ENCODE measurements at regions not wholly inside any gene's neighbourhood (a gene's known extent, or its start where the extent isn't known, plus 50 kb on each side); places are given as distances from the start of the nearest gene placed in this dataset.

DNA sequence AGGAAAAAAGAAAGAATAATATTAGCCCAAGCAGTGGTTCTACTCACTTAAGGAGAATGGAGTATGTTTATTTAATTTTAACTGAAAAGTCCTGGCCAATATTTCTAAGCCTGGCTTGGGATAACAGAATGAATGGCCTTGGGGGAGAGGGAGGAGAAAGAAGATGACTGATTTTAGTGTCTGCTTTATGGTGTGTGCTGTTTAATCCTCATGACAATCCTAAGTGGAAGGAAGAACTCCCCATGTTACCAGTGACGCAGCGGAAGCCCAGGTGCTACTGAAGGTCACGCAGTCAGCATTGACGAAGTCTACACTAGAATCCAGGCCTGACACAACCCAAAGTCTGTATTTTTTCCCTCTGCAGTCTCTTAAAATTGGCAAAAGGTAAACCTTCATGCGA is 50.5 kb downstream of the PALM2AKAP2 start:
- TF ChIP-seq, protein P1, sequence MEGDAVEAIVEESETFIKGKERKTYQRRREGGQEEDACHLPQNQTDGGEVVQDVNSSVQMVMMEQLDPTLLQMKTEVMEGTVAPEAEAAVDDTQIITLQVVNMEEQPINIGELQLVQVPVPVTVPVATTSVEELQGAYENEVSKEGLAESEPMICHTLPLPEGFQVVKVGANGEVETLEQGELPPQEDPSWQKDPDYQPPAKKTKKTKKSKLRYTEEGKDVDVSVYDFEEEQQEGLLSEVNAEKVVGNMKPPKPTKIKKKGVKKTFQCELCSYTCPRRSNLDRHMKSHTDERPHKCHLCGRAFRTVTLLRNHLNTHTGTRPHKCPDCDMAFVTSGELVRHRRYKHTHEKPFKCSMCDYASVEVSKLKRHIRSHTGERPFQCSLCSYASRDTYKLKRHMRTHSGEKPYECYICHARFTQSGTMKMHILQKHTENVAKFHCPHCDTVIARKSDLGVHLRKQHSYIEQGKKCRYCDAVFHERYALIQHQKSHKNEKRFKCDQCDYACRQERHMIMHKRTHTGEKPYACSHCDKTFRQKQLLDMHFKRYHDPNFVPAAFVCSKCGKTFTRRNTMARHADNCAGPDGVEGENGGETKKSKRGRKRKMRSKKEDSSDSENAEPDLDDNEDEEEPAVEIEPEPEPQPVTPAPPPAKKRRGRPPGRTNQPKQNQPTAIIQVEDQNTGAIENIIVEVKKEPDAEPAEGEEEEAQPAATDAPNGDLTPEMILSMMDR (IDR thresholded peaks at IDR 0.05; ENCODE audit: insufficient read depth, low read length, poor library complexity, severe bottlenecking) = no peak
- Histone ChIP-seq H3K27me3 (ENCODE audit: control insufficient read depth, insufficient read depth, low read length) (no peaks in the 10 kb centered on the region), H3K4me3 (ENCODE audit: low read depth, low read length) (no peak overlapping the region), H3K36me3 (ENCODE audit: control insufficient read depth, insufficient read depth, low read length) (no peaks in the 10 kb centered on the region)
- DNase-seq (ENCODE audit: low read depth) = no peak

DNA sequence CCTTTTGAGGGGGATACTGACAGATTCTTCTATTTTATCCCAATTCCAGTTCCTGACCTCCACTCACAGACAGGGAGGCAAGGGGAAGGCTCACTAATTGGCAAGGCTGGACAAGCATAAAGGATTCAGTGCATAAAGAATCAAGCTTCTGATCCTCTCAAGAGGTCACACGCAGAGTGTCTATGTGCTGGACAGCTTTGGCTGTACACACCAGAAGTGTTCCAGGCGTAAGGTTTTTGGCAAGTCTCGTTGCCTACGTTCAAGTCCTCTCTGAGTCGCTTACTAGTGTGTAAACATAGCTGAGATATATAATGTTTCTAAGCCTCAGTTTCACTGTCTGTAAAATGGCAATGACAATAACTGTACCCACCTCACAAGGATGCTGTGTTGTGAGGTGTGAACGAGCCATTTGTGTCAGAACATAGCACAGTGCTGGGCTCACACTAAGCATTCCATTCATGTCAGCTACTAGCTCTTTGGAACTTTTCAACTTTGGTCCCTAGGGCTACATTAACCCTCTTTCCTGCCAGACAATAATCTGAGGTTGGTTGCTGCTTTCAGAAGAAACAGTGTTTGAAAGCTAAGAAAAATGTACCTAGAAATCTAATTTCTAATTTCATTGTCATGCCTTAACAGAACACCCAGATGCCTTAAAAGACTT is 52.1 kb downstream of the PALM2AKAP2 start:
- no peak overlapping the region for H3K4me3 ChIP-seq (ENCODE audit: low read depth, low read length)

DNA sequence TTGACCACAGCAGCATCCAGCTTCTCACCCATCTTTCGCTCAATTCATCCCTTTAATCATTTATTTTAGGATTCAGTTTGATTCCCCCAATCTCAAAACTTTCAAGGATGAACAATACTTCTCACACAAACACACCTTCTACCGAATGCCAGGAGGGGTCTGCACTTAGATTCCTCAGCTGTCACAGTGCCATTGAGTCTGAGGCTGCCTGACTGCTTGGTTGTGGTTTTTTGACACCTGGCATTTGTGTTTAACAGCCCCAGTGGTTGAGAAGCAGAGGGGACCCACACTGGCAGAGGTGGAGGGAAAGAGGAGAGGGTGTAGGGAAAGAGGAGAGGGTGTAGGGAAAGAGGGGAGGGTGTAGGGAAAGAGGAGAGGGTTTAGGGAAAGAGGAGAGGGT is 54.9 kb downstream of the PALM2AKAP2 start:
- Histone ChIP-seq H3K36me3 (ENCODE audit: control insufficient read depth, insufficient read depth, low read length) (no peaks in the 10 kb centered on the region), H3K4me3 (ENCODE audit: low read depth, low read length) (no peak overlapping the region), H3K27me3 (ENCODE audit: control insufficient read depth, insufficient read depth, low read length) (no peaks in the 10 kb centered on the region)
- DNase-seq (ENCODE audit: low read depth) = no peak
- TF ChIP-seq, protein P1 (IDR thresholded peaks at IDR 0.05; ENCODE audit: insufficient read depth, low read length, poor library complexity, severe bottlenecking) = no peak

More for the DNA sequence above, 52.1 kb downstream of the PALM2AKAP2 start:
- H3K27me3 ChIP-seq (ENCODE audit: control insufficient read depth, insufficient read depth, low read length) = no peaks in the 10 kb centered on the region
- no peaks in the 10 kb centered on the region for H3K36me3 ChIP-seq (ENCODE audit: control insufficient read depth, insufficient read depth, low read length)
- TF ChIP-seq, protein P1 (IDR thresholded peaks at IDR 0.05; ENCODE audit: insufficient read depth, low read length, poor library complexity, severe bottlenecking) = no peak
- no peak for DNase-seq (ENCODE audit: low read depth)

- no peaks in the 10 kb centered on the region for H3K36me3 ChIP-seq (ENCODE audit: control insufficient read depth, insufficient read depth, low read length)
- no peak overlapping the region for H3K4me3 ChIP-seq (ENCODE audit: low read depth, low read length)
- TF ChIP-seq, protein P1 (IDR thresholded peaks at IDR 0.05; ENCODE audit: insufficient read depth, low read length, poor library complexity, severe bottlenecking) = no peak
- H3K27me3 ChIP-seq (ENCODE audit: control insufficient read depth, insufficient read depth, low read length) = no peaks in the 10 kb centered on the region
- no peak for DNase-seq (ENCODE audit: low read depth)
Observed at GRCh38 chr9:109843641-109844040, 63.6 kb downstream of the PALM2AKAP2 start.

DNA sequence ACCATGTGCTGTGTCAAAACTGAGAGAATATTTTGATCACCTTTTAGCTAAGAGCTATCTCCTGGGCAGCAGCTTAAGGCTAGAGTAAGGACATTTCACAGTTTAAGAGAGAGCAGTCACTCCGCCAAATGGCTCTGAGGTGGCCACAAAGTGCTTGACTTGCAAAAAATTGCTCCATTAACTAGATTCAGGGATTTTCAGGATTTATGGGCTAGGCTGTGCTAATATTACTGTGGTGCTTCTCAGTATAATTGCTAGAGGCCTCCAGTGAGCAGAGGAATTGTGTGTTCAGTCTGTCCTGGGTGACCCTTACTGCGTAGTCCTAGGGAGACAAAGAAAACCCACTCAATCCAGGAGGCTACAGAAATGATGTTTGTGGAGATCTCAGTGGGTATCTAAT is 65.2 kb downstream of the PALM2AKAP2 start:
- no peak overlapping the region for H3K4me3 ChIP-seq (ENCODE audit: low read depth, low read length)
- DNase-seq (ENCODE audit: low read depth) = no peak
- no peaks in the 10 kb centered on the region for H3K36me3 ChIP-seq (ENCODE audit: control insufficient read depth, insufficient read depth, low read length)
- TF ChIP-seq, protein P1 (IDR thresholded peaks at IDR 0.05; ENCODE audit: insufficient read depth, low read length, poor library complexity, severe bottlenecking) = no peak
- H3K27me3 ChIP-seq (ENCODE audit: control insufficient read depth, insufficient read depth, low read length) = no peaks in the 10 kb centered on the region

DNA sequence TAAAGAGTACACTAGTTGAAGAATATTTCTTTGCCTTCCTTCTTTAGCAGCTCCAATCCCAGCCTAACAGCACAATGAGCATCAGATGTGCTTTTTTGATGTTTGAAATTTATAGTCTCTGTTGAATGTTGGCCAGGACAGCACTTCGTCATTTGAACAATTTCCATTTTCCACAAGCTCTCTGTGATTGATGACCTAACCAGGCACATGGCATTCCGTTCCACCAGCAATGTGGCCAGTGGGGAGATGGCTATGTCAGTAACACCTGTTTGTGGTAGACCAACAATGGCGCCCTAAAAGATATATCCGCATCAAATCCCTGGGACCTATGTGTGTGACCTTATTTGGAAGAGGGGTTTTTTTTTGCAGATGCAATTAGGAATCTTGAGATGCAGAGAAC is 66.8 kb downstream of the PALM2AKAP2 start:
- peak; percentile 43 for DNase-seq (ENCODE audit: low read depth)
- TF ChIP-seq, protein P1 (IDR thresholded peaks at IDR 0.05; ENCODE audit: insufficient read depth, low read length, poor library complexity, severe bottlenecking) = no peak
- no peak overlapping the region for H3K4me3 ChIP-seq (ENCODE audit: low read depth, low read length)
- H3K36me3 ChIP-seq (ENCODE audit: control insufficient read depth, insufficient read depth, low read length) = no peaks in the 10 kb centered on the region
- no peaks in the 10 kb centered on the region for H3K27me3 ChIP-seq (ENCODE audit: control insufficient read depth, insufficient read depth, low read length)
